GM18868 (cell line): ENCODE measurements at regions not wholly inside any gene's neighbourhood (a gene's known extent, or its start where the extent isn't known, plus 50 kb on each side); places are given as distances from the start of the nearest gene placed in this dataset.

Experiments
- ATAC-seq: cut with Tn5 transposase; IDR thresholded peaks from one replicate; pipeline ENCODE4 v1.9.1; 2021; ENCODE audit warnings: mild to moderate bottlenecking, moderate library complexity; ENCODE audit not compliant: unreplicated experiment

GRCh38 chr3:40979962-40980361 lies 219.3 kb upstream of the CTNNB1 start:
- ATAC-seq, result no peak

GRCh38 chr3:40980467-40980866 lies 218.8 kb upstream of the CTNNB1 start:
- peak; percentile 60 for ATAC-seq

DNA sequence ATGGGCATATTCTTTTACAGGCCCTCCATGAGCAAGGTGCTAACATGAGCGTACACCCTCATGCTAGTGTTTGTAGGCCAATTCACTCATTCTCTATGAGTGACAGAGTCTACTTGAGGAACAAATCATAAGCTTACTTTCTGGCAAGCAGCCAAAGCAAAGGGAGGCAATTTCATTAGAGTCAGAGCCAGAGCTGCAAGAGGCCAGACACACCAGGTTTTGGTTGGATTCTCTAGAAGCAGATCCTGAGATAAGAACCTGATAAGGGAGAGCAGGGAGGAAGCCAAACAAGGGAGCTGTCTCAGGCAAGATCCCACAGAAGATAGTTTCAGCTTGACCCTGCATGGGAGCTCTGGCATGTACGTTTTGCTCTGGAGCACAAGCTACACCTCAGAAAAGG lies 214.1 kb upstream of the CTNNB1 start:
- ATAC-seq, result no peak

DNA sequence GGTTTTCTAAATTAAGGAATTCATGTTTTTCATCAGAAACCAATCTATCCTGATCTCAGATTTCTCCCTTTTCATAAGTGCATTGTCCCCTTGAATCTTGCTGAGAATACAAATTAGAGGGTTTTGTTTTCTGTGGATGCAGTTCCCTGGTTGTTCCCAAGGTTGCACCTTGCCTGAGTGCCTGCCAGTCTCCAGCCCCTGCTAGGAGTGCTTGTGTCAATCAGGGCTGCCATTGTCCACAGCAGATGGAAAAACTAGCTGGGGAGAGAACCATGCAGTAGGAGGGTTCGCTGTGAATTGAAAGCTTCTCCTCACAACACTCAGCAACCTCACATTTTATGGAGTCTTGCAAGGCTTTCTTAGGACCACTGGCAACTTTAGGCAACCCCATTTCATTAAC lies 210.8 kb upstream of the CTNNB1 start:
- ATAC-seq, result no peak

- no peak for ATAC-seq
These were observed 209.9 kb upstream of the CTNNB1 start for GRCh38 chr3:40989141-40990061.

DNA sequence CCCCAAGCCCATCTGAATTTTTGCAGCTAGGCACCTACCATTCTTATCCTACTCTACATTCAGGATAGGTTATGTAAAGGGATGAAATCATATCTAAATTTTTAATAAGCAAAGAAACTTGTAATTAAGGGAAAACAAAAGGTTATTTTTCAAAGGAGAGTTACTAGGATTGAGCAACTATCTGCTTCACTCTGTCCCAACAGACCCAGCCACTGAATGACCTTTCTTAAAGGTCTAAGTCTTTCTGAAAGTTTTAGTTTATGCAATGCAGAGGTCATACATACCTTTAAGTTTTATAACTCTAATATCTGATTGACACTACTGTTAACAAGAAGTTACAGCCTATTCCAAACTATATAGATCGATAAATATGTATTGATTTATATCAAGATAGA lies 209.2 kb upstream of the CTNNB1 start:
- no peak for ATAC-seq

DNA sequence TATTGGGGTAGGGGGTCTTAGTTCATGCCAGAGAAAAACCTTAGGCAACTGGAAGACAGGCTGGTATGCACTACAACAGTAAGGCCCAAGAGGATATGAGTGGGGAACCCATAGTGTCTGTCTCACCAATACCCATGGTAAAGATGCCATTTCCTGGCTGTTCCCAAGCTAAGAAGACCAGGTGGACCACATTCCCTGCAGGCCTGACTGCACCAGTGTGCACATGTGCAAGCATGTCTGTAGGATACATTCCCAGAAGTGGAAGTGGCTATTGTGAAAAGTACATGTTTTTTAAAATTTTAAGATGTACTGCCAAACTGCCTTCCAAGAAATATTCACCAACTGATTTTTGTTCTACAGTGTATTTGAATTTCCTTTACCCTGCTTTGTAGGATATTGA lies 207.3 kb upstream of the CTNNB1 start:
- no peak for ATAC-seq

DNA sequence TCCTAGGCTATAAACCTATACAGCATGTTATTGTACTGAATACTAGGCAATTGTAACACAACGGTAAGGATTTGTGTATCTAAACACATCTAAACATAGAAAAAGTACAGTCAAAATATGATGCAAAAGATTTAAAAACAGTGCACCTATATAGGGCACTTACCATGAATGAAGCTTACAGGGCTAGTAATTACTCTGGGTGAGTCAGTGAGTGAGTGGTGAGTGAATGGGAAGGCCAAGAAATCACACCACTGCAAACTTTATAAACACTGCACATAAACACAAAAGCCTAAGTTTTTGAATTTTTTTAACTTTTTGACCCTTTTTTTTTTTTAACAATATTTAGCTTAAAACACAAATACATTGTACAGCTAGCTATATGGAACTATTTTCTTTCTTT lies 204.7 kb upstream of the CTNNB1 start:
- no peak for ATAC-seq

GRCh38 chr3:40995271-40995670 lies 204.0 kb upstream of the CTNNB1 start:
- no peak for ATAC-seq

GRCh38 chr3:40996382-40996781 lies 202.9 kb upstream of the CTNNB1 start:
- ATAC-seq, result no peak

- ATAC-seq, result no peak
These were observed 202.2 kb upstream of the CTNNB1 start for GRCh38 chr3:40996827-40997710.

GRCh38 chr3:40997711-40998519 lies 201.4 kb upstream of the CTNNB1 start:
- no peak for ATAC-seq

GRCh38 chr3:40999682-41000081 lies 199.6 kb upstream of the CTNNB1 start:
- ATAC-seq, result no peak

DNA sequence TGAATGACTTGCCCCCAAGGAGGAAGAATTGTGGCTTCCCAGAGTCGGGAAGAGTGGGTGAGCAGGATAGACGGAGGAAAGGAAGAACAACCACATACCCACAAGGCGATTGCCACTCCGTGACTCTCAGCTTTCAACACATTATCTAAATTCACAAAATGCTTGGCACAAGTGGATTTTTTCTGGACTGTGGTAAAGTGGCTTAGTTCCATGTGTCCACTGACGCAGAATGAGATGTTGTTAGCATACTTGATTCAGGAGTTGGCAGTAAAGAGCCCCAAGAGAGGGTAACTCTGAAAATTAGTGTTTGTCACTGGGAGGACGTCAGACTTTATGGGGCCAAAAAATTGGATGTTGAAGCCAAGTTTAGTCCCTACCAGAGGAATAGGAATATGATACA lies 198.8 kb upstream of the CTNNB1 start:
- no peak for ATAC-seq

GRCh38 chr3:41001556-41001955 lies 197.7 kb upstream of the CTNNB1 start:
- ATAC-seq, result no peak

DNA sequence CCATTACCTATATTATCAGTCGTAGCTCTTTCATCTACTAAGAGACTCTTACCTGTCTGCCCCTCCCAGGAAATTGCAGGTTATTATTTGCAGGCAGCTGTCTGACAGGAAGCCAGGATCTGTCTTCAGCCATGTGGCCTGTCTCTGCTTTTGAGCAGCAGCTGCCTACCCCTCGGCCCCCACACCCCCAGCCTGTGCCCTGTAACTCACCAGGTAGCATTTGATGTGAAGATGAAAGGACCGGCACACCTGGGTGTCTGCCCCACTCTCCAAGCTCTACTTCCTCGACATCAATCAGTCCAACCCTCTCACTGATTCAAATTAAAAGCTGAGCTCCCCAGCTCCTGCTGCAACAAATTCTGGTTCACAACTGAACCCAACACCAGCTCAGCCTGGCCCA lies 197.2 kb upstream of the CTNNB1 start:
- ATAC-seq, result no peak

- no peak for ATAC-seq
These were observed 191.9 kb upstream of the CTNNB1 start for GRCh38 chr3:41007399-41007798.

DNA sequence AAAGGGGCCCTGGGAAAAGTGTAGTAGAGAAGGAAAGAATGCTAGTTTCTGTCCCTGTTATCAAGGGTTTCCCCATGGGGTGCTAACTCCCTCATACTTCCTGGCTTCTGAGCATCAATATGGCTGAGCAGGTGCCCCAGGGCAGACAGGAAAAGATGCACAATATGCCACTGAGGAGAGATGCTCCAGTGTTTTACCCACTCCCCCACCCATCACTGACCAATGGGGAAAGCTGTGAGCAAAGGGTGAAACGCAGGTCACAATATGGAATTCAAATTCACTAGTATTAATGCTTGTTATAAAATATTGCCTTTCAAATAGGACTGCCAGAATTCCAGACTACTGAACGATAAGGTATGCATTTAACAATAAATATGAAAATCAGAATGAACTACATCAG lies 187.5 kb upstream of the CTNNB1 start:
- ATAC-seq, result no peak

DNA sequence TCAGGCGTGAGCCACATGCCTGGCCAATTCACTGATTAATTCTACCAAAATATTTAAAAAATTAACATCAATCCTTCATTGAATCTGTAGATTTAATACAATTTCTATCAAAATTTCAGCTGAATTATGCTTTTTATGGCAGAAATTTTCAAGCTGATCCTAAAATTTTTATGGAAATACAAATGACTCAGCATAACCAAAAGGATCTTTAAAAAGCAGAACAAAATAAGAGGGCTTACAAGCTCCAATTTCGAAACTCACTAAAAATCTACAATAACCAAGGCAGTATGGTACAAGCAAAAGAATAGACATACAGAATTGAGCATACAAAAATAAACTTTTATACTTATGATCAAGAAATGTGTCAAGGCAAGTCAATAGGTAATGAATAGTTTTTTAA lies 180.4 kb upstream of the CTNNB1 start:
- ATAC-seq, result no peak

GRCh38 chr3:41024031-41024836 lies 175.1 kb upstream of the CTNNB1 start:
- ATAC-seq, result no peak
